Thoracic aorta (tissue), 2 donors: ENCODE measurements at regions not wholly inside any gene's neighbourhood (a gene's known extent, or its start where the extent isn't known, plus 50 kb on each side); places are given as distances from the start of the nearest gene placed in this dataset.

ENCODE experiments used
- ATAC-seq: fragments of 150-250 bp; one replicate; pipeline ENCODE4 v1.8.0; 2017; ENCODE audit warnings: low read depth; ENCODE audit not compliant: insufficient number of reproducible peaks, low FRiP score
- DNase-seq: peaks from one replicate; pipeline ENCODE4 v3.0.0-alpha.2; 2020; ENCODE audit warnings: low spot score
- H3K27ac ChIP-seq, 2 donors: fragments of 200-600 bp; sonication (generic); 1 replicate in 1 of 2; 2 replicates in 1 of 2; pipeline ENCODE4 v1.5.1; 2016; ENCODE audit warnings: mild to moderate bottlenecking in 2 of 2, moderate library complexity in 2 of 2
- H3K27me3 ChIP-seq: fragments of 200-600 bp; sonication (generic); replicated peaks from 2 replicates; pipeline ENCODE4 v1.6.0; 2016; ENCODE audit warnings: mild to moderate bottlenecking; ENCODE audit not compliant: insufficient read depth
- H3K36me3 ChIP-seq: fragments of 200-600 bp; sonication (generic); one replicate; pipeline ENCODE4 v1.5.1; 2016
- H3K4me1 ChIP-seq, 2 donors: fragments of 200-600 bp; sonication (generic); 1 replicate in 1 of 2; 2 replicates in 1 of 2; pipeline versions ENCODE4 v1.5.1 to v1.6.0; 2016; ENCODE audit warnings: low read depth in 2 of 2, mild to moderate bottlenecking in 1 of 2; ENCODE audit not compliant: control insufficient read depth in 1 of 2
- H3K4me3 ChIP-seq: fragments of 200-600 bp; sonication (generic); 2 replicates; pipeline ENCODE4 v1.5.1; 2016; ENCODE audit warnings: mild to moderate bottlenecking
- H3K9me3 ChIP-seq: fragments of 200-600 bp; sonication (generic); 2 replicates; pipeline ENCODE4 v1.5.1; 2016
- TF ChIP-seq, protein P1 (sequence below): fragments of 200-600 bp; sonication (generic); IDR thresholded peaks from one replicate; pipeline ENCODE4 v1.5.1; 2019; ENCODE audit warnings: antibody characterized with exemption

DNA sequence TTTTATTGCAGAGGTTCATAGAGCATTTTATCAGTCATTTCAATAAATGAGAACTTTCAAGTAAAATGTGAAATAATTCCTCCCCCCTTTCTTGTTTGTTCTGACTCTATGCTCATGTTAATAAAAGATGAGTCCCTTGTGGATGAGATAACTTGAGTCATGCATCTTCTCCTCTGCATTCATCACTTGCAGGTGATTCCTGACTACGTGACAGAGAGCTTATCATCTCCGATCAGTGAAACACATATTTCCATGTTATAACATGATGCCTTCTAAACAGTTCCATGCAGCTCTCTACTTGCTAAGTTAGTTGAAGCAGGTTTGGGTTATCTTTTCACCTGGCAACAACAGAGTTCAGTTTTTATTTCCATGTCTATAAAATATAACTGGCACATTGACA lies 160.1 kb upstream of the ANKRD50 start:
- TF ChIP-seq, protein P1, sequence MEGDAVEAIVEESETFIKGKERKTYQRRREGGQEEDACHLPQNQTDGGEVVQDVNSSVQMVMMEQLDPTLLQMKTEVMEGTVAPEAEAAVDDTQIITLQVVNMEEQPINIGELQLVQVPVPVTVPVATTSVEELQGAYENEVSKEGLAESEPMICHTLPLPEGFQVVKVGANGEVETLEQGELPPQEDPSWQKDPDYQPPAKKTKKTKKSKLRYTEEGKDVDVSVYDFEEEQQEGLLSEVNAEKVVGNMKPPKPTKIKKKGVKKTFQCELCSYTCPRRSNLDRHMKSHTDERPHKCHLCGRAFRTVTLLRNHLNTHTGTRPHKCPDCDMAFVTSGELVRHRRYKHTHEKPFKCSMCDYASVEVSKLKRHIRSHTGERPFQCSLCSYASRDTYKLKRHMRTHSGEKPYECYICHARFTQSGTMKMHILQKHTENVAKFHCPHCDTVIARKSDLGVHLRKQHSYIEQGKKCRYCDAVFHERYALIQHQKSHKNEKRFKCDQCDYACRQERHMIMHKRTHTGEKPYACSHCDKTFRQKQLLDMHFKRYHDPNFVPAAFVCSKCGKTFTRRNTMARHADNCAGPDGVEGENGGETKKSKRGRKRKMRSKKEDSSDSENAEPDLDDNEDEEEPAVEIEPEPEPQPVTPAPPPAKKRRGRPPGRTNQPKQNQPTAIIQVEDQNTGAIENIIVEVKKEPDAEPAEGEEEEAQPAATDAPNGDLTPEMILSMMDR, result no peak

DNA sequence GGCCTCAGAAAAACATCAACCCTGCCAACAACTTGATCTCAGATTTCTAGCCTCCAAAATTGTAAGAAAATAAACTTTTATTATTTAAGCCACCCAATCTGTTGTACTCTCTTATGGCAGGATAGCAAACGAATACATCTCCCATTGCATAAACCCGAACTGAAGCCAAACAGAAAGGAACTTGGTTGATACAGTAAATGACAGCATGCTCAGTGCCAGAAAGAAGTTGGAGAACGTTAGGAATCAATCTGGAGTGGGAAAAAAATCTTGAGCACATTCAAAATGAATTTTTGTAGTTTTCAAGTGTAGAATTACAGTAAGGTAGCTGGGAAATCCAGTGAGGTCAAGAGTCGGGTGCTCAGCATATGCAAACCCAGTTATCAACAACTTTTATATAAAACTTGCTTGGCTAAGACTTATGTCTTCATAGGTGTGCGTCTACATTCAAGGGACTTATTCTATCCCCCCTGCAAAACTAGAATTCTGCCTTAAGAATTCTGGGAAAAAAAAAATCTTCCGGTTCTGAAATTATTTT lies 157.5 kb upstream of the ANKRD50 start:
- no peak overlapping the region for H3K27ac ChIP-seq
- peaks cover 12 to 37% of the 10 kb centered on the region in 2 donors for H3K4me1 ChIP-seq
- DNase-seq (no peak), ATAC-seq (no peak)
- no peaks in the 10 kb centered on the region for H3K9me3 ChIP-seq
- H3K4me3 ChIP-seq, result no peak overlapping the region
- no peaks in the 10 kb centered on the region for H3K27me3 ChIP-seq
- TF ChIP-seq, protein P1, result no peak
- no peaks in the 10 kb centered on the region for H3K36me3 ChIP-seq

More for the DNA sequence above, 160.1 kb upstream of the ANKRD50 start:
- H3K4me1 ChIP-seq, result peaks cover 12 to 19% of the 10 kb centered on the region in 2 donors
- no peaks in the 10 kb centered on the region for H3K36me3 ChIP-seq
- DNase-seq, result no peak
- no peak for ATAC-seq
- H3K27me3 ChIP-seq, result no peaks in the 10 kb centered on the region
- no peak overlapping the region for H3K4me3 ChIP-seq
- peaks cover 3% of the 10 kb centered on the region for H3K9me3 ChIP-seq
- H3K27ac ChIP-seq, result no peak overlapping the region

DNA sequence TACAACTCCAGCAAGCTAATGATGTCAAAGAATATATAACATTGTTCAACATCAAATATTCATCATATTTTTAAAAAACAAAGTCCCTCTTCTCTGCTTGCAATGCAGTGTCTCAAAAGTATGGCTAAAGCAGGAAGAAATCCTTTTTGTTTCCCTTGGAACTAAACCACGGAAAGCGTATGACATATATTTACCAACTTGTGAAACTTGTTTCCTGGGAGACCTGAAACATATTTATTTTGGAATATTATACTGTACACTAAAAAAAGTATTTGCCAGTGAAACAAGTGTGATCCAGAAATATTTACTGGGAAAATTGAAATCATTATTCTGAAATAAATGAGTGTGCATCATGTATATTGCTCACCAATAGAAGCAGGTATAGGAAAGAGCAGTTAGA lies 156.0 kb upstream of the ANKRD50 start:
- H3K9me3 ChIP-seq, result no peaks in the 10 kb centered on the region
- no peaks in the 10 kb centered on the region for H3K27me3 ChIP-seq
- no peak overlapping the region for H3K27ac ChIP-seq
- no peak for ATAC-seq
- TF ChIP-seq, protein P1, result no peak
- no peak overlapping the region for H3K4me3 ChIP-seq
- H3K4me1 ChIP-seq, result peaks cover 12 to 37% of the 10 kb centered on the region in 2 donors
- no peaks in the 10 kb centered on the region for H3K36me3 ChIP-seq
- DNase-seq, result no peak

DNA sequence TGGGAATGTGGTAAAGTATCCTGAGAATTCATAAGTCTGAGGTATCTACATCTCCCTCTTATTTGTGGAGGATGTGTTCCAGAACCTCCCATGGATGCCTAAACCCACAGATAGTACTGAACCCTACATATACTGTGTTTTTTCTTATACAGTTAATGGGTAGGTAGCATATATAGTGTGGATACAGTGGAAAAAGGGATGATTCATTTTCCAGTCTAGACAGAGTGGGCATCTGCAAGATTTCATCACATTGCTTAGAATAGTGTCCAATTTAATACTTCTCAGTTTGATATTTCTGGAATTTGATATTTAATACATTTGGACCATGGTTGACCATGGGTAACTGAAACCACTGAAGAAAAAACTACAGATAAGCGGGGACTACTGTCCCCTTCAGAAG lies 155.0 kb upstream of the ANKRD50 start:
- TF ChIP-seq, protein P1, result no peak
- Histone ChIP-seq H3K9me3 (no peaks in the 10 kb centered on the region), H3K4me3 (no peak overlapping the region), H3K36me3 (no peaks in the 10 kb centered on the region), H3K4me1 (peaks cover 12 to 37% of the 10 kb centered on the region in 2 donors), H3K27ac (no peak overlapping the region), H3K27me3 (no peaks in the 10 kb centered on the region)
- no peak for ATAC-seq
- DNase-seq, result no peak

DNA sequence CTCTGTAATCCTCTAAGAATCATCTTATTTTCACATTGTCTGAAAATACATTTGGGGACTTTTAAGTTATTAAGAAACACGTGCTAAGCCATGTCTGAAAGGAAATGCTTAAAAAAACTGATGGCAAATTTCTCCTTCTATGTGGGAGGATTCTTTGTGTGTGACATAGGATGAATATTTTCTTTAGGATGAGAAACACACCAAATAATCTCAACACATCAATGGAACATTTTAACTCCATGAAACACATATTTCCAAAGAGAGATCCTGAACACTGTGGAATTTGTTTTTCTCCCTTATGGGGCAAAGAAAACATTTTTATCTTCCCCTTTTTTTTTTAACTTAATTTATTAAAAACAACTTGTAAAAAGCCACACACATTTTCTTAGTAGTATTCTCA lies 153.8 kb upstream of the ANKRD50 start:
- Histone ChIP-seq H3K36me3 (no peaks in the 10 kb centered on the region), H3K4me1 (peaks cover 15 to 37% of the 10 kb centered on the region in 2 donors), H3K27me3 (no peaks in the 10 kb centered on the region), H3K4me3 (no peak overlapping the region), H3K9me3 (no peaks in the 10 kb centered on the region), H3K27ac (no peak overlapping the region)
- ATAC-seq (no peak), DNase-seq (no peak)
- TF ChIP-seq, protein P1, result no peak
